ENCODE measurements at regions not wholly inside any gene's neighbourhood (a gene's known extent, or its start where the extent isn't known, plus 50 kb on each side); places are given as distances from the start of the nearest gene placed in this dataset.

GRCh38 chr1:110786802-110787327, 86.1 kb upstream of the CD53 start:
- no peak for DNase-seq
- Histone ChIP-seq H3K9me3 (ENCODE audit: control insufficient read depth, low read length) (no peaks in the 10 kb centered on the region), H3K4me1 (ENCODE audit: control insufficient read depth, insufficient read depth, low read length) (no peaks in the 10 kb centered on the region), H3K27me3 (ENCODE audit: control insufficient read depth, insufficient read depth, low read length, poor library complexity, severe bottlenecking) (peaks cover 62% of the 10 kb centered on the region), H3K4me3 (ENCODE audit: low read length) (no peak overlapping the region), H3K9ac (ENCODE audit: extremely low read depth, low read length, poor library complexity, severe bottlenecking) (no peak overlapping the region), H3K27ac (ENCODE audit: low read depth, low read length) (no peak overlapping the region), H3K36me3 (ENCODE audit: control insufficient read depth, insufficient read depth, low read length) (no peaks in the 10 kb centered on the region)
- Mint-ChIP-seq H3K27me3 (ENCODE audit: insufficient read depth) (peaks cover 36% of the 10 kb centered on the region), H3K4me1 (no peaks in the 10 kb centered on the region), H3K27ac (no peak overlapping the region), H3K36me3 (ENCODE audit: low read depth) (no peaks in the 10 kb centered on the region), H3K4me3 (no peak overlapping the region), H3K9me3 (no peaks in the 10 kb centered on the region)
- no peak for TF ChIP-seq CTCF (conservative IDR thresholded peaks at IDR 0.05)
- no CpG with 5 or more reads among the region's 3 CpGs for WGBS, 2 experiments (ENCODE audit: insufficient coverage in 1 of 2, insufficient read length in 1 of 2)

GRCh38 chr1:110785612-110786011, 87.3 kb upstream of the CD53 start:
- H3K27ac Mint-ChIP-seq: no peak overlapping the region
- Histone ChIP-seq H3K9ac (ENCODE audit: extremely low read depth, low read length, poor library complexity, severe bottlenecking) (no peak overlapping the region), H3K4me3 (ENCODE audit: low read length) (no peak overlapping the region), H3K27ac (ENCODE audit: low read depth, low read length) (no peak overlapping the region), H3K9me3 (ENCODE audit: control insufficient read depth, low read length) (no peaks in the 10 kb centered on the region), H3K27me3 (ENCODE audit: control insufficient read depth, insufficient read depth, low read length, poor library complexity, severe bottlenecking) (peaks cover 53% of the 10 kb centered on the region), H3K36me3 (ENCODE audit: control insufficient read depth, insufficient read depth, low read length) (no peaks in the 10 kb centered on the region), H3K4me1 (ENCODE audit: control insufficient read depth, insufficient read depth, low read length) (no peaks in the 10 kb centered on the region)
- DNase-seq: no peak
- H3K4me1 Mint-ChIP-seq: peaks cover 2% of the 10 kb centered on the region
- TF ChIP-seq CTCF (conservative IDR thresholded peaks at IDR 0.05): no peak
- no peaks in the 10 kb centered on the region for H3K36me3 Mint-ChIP-seq (ENCODE audit: low read depth)
- H3K27me3 Mint-ChIP-seq (ENCODE audit: insufficient read depth): peaks cover 34% of the 10 kb centered on the region
- H3K4me3 Mint-ChIP-seq: no peak overlapping the region
- no peaks in the 10 kb centered on the region for H3K9me3 Mint-ChIP-seq
- WGBS, 2 experiments (ENCODE audit: insufficient coverage in 1 of 2, insufficient read length in 1 of 2): 55 to 70% methylated on average over 2 of the region's 2 CpGs

GRCh38 chr1:110785055-110785454, 87.9 kb upstream of the CD53 start:
- Histone ChIP-seq H3K27ac (ENCODE audit: low read depth, low read length) (no peak overlapping the region), H3K27me3 (ENCODE audit: control insufficient read depth, insufficient read depth, low read length, poor library complexity, severe bottlenecking) (peaks cover 58% of the 10 kb centered on the region), H3K36me3 (ENCODE audit: control insufficient read depth, insufficient read depth, low read length) (no peaks in the 10 kb centered on the region), H3K9ac (ENCODE audit: extremely low read depth, low read length, poor library complexity, severe bottlenecking) (no peak overlapping the region), H3K4me1 (ENCODE audit: control insufficient read depth, insufficient read depth, low read length) (no peaks in the 10 kb centered on the region), H3K4me3 (ENCODE audit: low read length) (no peak overlapping the region), H3K9me3 (ENCODE audit: control insufficient read depth, low read length) (no peaks in the 10 kb centered on the region)
- Mint-ChIP-seq H3K27me3 (ENCODE audit: insufficient read depth) (peaks cover 39% of the 10 kb centered on the region), H3K4me3 (no peak overlapping the region), H3K4me1 (peaks cover 6% of the 10 kb centered on the region), H3K36me3 (ENCODE audit: low read depth) (no peaks in the 10 kb centered on the region), H3K9me3 (no peaks in the 10 kb centered on the region), H3K27ac (no peak overlapping the region)
- no peak for DNase-seq
- no peak for TF ChIP-seq CTCF (conservative IDR thresholded peaks at IDR 0.05)
- WGBS, 2 experiments (ENCODE audit: insufficient coverage in 1 of 2, insufficient read length in 1 of 2): 67 to 78% methylated on average over 3 of the region's 3 CpGs
